Parathyroid adenoma (tissue), 2 donors: ENCODE measurements at regions not wholly inside any gene's neighbourhood (a gene's known extent, or its start where the extent isn't known, plus 50 kb on each side); places are given as distances from the start of the nearest gene placed in this dataset.
"Not testable (repeated sequence)": the region's sequence is repeated elsewhere in the genome, so short reads cannot be mapped to it uniquely, and the experiment has no call there.

Experiments used
- H2AFZ ChIP-seq: fragments of 300-600 bp; sonication (generic); one replicate; pipeline ENCODE4 v1.7.0; 2017; ENCODE audit warnings: antibody characterized with exemption, mild to moderate bottlenecking
- H3K27ac ChIP-seq: fragments of 300-600 bp; sonication (generic); one replicate; pipeline ENCODE4 v1.7.0; 2017
- H3K27me3 ChIP-seq: fragments of 300-600 bp; sonication (generic); one replicate; pipeline ENCODE4 v1.7.0; 2017; ENCODE audit warnings: low read length; ENCODE audit not compliant: control insufficient read depth, insufficient read depth
- H3K36me3 ChIP-seq: fragments of 300-600 bp; sonication (generic); one replicate; pipeline ENCODE4 v1.7.0; 2017; ENCODE audit warnings: low read length; ENCODE audit not compliant: control insufficient read depth, insufficient read depth
- H3K4me1 ChIP-seq: fragments of 300-600 bp; sonication (generic); one replicate; pipeline ENCODE4 v1.7.0; 2017; ENCODE audit warnings: control low read depth
- H3K4me2 ChIP-seq: fragments of 300-600 bp; sonication (generic); one replicate; pipeline ENCODE4 v1.7.0; 2017; ENCODE audit warnings: low read length
- H3K4me3 ChIP-seq: fragments of 300-600 bp; sonication (generic); one replicate; pipeline ENCODE4 v1.7.0; 2017; ENCODE audit warnings: low read depth, low read length
- H3K79me2 ChIP-seq: fragments of 300-600 bp; sonication (generic); one replicate; pipeline ENCODE4 v1.7.0; 2017; ENCODE audit warnings: control low read depth
- H3K9ac ChIP-seq: fragments of 300-600 bp; sonication (generic); one replicate; pipeline ENCODE4 v1.7.0; 2017; ENCODE audit warnings: mild to moderate bottlenecking
- H3K9me3 ChIP-seq: fragments of 300-600 bp; sonication (generic); one replicate; pipeline ENCODE4 v1.7.0; 2017; ENCODE audit warnings: low read length; ENCODE audit not compliant: control insufficient read depth
- CTCF ChIP-seq: fragments of 300-600 bp; sonication (generic); IDR thresholded peaks from one replicate; pipeline ENCODE4 v1.7.0; 2017; ENCODE audit warnings: antibody characterized with exemption, mild to moderate bottlenecking
- donor health status: primary hyperparathyroidism.

- Histone ChIP-seq H3K27me3 (no peaks in the 10 kb centered on the region), H3K9ac (no peak overlapping the region)
- TF ChIP-seq CTCF: no peak
These were observed 864.6 kb downstream of the TMEM121 start for GRCh38 chr14:106390947-106391346.

GRCh38 chr14:106393742-106394141 lies 867.4 kb downstream of the TMEM121 start:
- Histone ChIP-seq H3K27me3 (no peaks in the 10 kb centered on the region), H3K9me3 (no peaks in the 10 kb centered on the region)

More at GRCh38 chr14:106390947-106391346, 864.6 kb downstream of the TMEM121 start:
- Histone ChIP-seq H2AFZ (no peak overlapping the region), H3K27ac (no peak overlapping the region), H3K36me3 (no peaks in the 10 kb centered on the region), H3K79me2 (no peaks in the 10 kb centered on the region), H3K9me3 (no peaks in the 10 kb centered on the region), H3K4me3 (no peak overlapping the region), H3K4me1 (no peaks in the 10 kb centered on the region), H3K4me2 (no peak overlapping the region)

GRCh38 chr14:106395456-106396050 lies 869.2 kb downstream of the TMEM121 start:
- Histone ChIP-seq H3K4me1 (no peaks in the 10 kb centered on the region), H3K4me2 (no peak overlapping the region), H3K36me3 (no peaks in the 10 kb centered on the region), H3K27me3 (no peaks in the 10 kb centered on the region), H2AFZ (no peak overlapping the region), H3K79me2 (no peaks in the 10 kb centered on the region), H3K27ac (no peak overlapping the region), H3K9ac (no peak overlapping the region), H3K9me3 (no peaks in the 10 kb centered on the region), H3K4me3 (no peak overlapping the region)
- no peak for TF ChIP-seq CTCF

More at GRCh38 chr14:106393742-106394141, 867.4 kb downstream of the TMEM121 start:
- Histone ChIP-seq H3K27ac (no peak overlapping the region), H3K36me3 (no peaks in the 10 kb centered on the region), H3K4me2 (no peak overlapping the region), H3K4me3 (no peak overlapping the region), H3K9ac (no peak overlapping the region), H2AFZ (no peak overlapping the region), H3K4me1 (no peaks in the 10 kb centered on the region), H3K79me2 (no peaks in the 10 kb centered on the region)
- TF ChIP-seq CTCF: no peak

- Histone ChIP-seq H2AFZ (no peak overlapping the region), H3K79me2 (no peaks in the 10 kb centered on the region), H3K27me3 (no peaks in the 10 kb centered on the region), H3K4me3 (no peak overlapping the region), H3K9me3 (no peaks in the 10 kb centered on the region), H3K27ac (no peak overlapping the region), H3K9ac (no peak overlapping the region), H3K4me2 (no peak overlapping the region), H3K36me3 (no peaks in the 10 kb centered on the region), H3K4me1 (no peaks in the 10 kb centered on the region)
- TF ChIP-seq CTCF: no peak
These were observed 870.6 kb downstream of the TMEM121 start for GRCh38 chr14:106396999-106397398.

- not testable (repeated sequence) for H3K27ac ChIP-seq, H3K27me3 ChIP-seq, H3K36me3 ChIP-seq, H3K9ac ChIP-seq, H3K4me1 ChIP-seq, H3K9me3 ChIP-seq, H3K4me2 ChIP-seq, H2AFZ ChIP-seq, H3K4me3 ChIP-seq, H3K79me2 ChIP-seq
These were observed 872.5 kb downstream of the TMEM121 start for GRCh38 chr14:106398931-106399331.

GRCh38 chr14:106401316-106401715 lies 874.9 kb downstream of the TMEM121 start:
- H2AFZ ChIP-seq, H3K79me2 ChIP-seq, H3K36me3 ChIP-seq, H3K27ac ChIP-seq, H3K9ac ChIP-seq, H3K9me3 ChIP-seq, H3K4me2 ChIP-seq, H3K4me1 ChIP-seq, H3K27me3 ChIP-seq, H3K4me3 ChIP-seq: not testable (repeated sequence)

- H3K36me3 ChIP-seq, H3K4me2 ChIP-seq, H2AFZ ChIP-seq, H3K9me3 ChIP-seq, H3K27me3 ChIP-seq, H3K4me3 ChIP-seq, H3K9ac ChIP-seq, H3K27ac ChIP-seq, H3K4me1 ChIP-seq, H3K79me2 ChIP-seq: not testable (repeated sequence)
These were observed 883.8 kb downstream of the TMEM121 start for GRCh38 chr14:106410229-106410628.
